ENCODE measurements at regions not wholly inside any gene's neighbourhood (a gene's known extent, or its start where the extent isn't known, plus 50 kb on each side); places are given as distances from the start of the nearest gene placed in this dataset.

- Histone ChIP-seq H3K4me2 (ENCODE audit: low read length) (no peak overlapping the region), H3K36me3 (ENCODE audit: insufficient read depth, low read length) (no peaks in the 10 kb centered on the region), H3F3A (ENCODE audit: insufficient read depth, low read length, poor library complexity, severe bottlenecking) (no peaks in the 10 kb centered on the region), H3K27me3 (ENCODE audit: insufficient read depth, low read depth, low read length) (no peaks in the 10 kb centered on the region), H3K9ac (ENCODE audit: low read length) (no peak overlapping the region), H3K9me3 (ENCODE audit: low read length) (no peaks in the 10 kb centered on the region), H3K9me2 (ENCODE audit: insufficient read depth, low read length) (no peaks in the 10 kb centered on the region), H3K4me3 (ENCODE audit: low read length) (no peak overlapping the region), H2AFZ (ENCODE audit: low read depth, low read length) (no peak overlapping the region), H3K79me2 (replicated peaks; ENCODE audit: insufficient read depth, low read length) (no peaks in the 10 kb centered on the region), H3K27ac (ENCODE audit: low read length) (no peak overlapping the region), H4K20me1 (ENCODE audit: insufficient read depth) (no peaks in the 10 kb centered on the region)
- TF ChIP-seq, protein P1, sequence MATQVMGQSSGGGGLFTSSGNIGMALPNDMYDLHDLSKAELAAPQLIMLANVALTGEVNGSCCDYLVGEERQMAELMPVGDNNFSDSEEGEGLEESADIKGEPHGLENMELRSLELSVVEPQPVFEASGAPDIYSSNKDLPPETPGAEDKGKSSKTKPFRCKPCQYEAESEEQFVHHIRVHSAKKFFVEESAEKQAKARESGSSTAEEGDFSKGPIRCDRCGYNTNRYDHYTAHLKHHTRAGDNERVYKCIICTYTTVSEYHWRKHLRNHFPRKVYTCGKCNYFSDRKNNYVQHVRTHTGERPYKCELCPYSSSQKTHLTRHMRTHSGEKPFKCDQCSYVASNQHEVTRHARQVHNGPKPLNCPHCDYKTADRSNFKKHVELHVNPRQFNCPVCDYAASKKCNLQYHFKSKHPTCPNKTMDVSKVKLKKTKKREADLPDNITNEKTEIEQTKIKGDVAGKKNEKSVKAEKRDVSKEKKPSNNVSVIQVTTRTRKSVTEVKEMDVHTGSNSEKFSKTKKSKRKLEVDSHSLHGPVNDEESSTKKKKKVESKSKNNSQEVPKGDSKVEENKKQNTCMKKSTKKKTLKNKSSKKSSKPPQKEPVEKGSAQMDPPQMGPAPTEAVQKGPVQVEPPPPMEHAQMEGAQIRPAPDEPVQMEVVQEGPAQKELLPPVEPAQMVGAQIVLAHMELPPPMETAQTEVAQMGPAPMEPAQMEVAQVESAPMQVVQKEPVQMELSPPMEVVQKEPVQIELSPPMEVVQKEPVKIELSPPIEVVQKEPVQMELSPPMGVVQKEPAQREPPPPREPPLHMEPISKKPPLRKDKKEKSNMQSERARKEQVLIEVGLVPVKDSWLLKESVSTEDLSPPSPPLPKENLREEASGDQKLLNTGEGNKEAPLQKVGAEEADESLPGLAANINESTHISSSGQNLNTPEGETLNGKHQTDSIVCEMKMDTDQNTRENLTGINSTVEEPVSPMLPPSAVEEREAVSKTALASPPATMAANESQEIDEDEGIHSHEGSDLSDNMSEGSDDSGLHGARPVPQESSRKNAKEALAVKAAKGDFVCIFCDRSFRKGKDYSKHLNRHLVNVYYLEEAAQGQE (IDR thresholded peaks at IDR 0.05; ENCODE audit: borderline replicate concordance) = no peak
- TF ChIP-seq EP300 (conservative IDR thresholded peaks at IDR 0.05; ENCODE audit: poor library complexity, severe bottlenecking) = no peak
- no peak for TF ChIP-seq CTCF (IDR thresholded peaks at IDR 0.05; ENCODE audit: poor library complexity, severe bottlenecking)
- no peak for TF ChIP-seq RAD21 (conservative IDR thresholded peaks at IDR 0.05)
- TF ChIP-seq TAF1 (IDR thresholded peaks at IDR 0.05; ENCODE audit: low read depth) = no peak
- TF ChIP-seq EZH2 (IDR thresholded peaks at IDR 0.05; ENCODE audit: borderline replicate concordance, insufficient read depth, low read length, poor library complexity, severe bottlenecking) = no peak
- TF ChIP-seq MXI1 (conservative IDR thresholded peaks at IDR 0.05; ENCODE audit: poor library complexity, severe bottlenecking) = no peak
- TF ChIP-seq POLR2AphosphoS5 (IDR thresholded peaks at IDR 0.05) = no peak
- no peak for TF ChIP-seq SMC3 (conservative IDR thresholded peaks at IDR 0.05; ENCODE audit: poor library complexity)
These were observed 583.7 kb upstream of the ADGRL2 start for GRCh38 chr1:81217058-81217457.

GRCh38 chr1:81213279-81213678 is 587.5 kb upstream of the ADGRL2 start:
- TF ChIP-seq CTCF (IDR thresholded peaks at IDR 0.05; ENCODE audit: poor library complexity, severe bottlenecking) (no peak), EZH2 (IDR thresholded peaks at IDR 0.05; ENCODE audit: borderline replicate concordance, insufficient read depth, low read length, poor library complexity, severe bottlenecking) (no peak), TAF1 (IDR thresholded peaks at IDR 0.05; ENCODE audit: low read depth) (no peak), SMC3 (conservative IDR thresholded peaks at IDR 0.05; ENCODE audit: poor library complexity) (no peak), EP300 (conservative IDR thresholded peaks at IDR 0.05; ENCODE audit: poor library complexity, severe bottlenecking) (no peak)
- TF ChIP-seq, protein P1 (IDR thresholded peaks at IDR 0.05; ENCODE audit: borderline replicate concordance) = no peak
- Histone ChIP-seq H3K79me2 (replicated peaks; ENCODE audit: insufficient read depth, low read length) (no peaks in the 10 kb centered on the region), H3K27ac (ENCODE audit: low read length) (no peak overlapping the region), H2AFZ (ENCODE audit: low read depth, low read length) (no peak overlapping the region), H3K9me2 (ENCODE audit: insufficient read depth, low read length) (no peaks in the 10 kb centered on the region), H3K4me2 (ENCODE audit: low read length) (no peak overlapping the region), H3F3A (ENCODE audit: insufficient read depth, low read length, poor library complexity, severe bottlenecking) (no peaks in the 10 kb centered on the region), H4K20me1 (ENCODE audit: insufficient read depth) (no peaks in the 10 kb centered on the region), H3K36me3 (ENCODE audit: insufficient read depth, low read length) (no peaks in the 10 kb centered on the region), H3K9ac (ENCODE audit: low read length) (no peak overlapping the region), H3K9me3 (ENCODE audit: low read length) (no peaks in the 10 kb centered on the region), H3K27me3 (ENCODE audit: insufficient read depth, low read depth, low read length) (no peaks in the 10 kb centered on the region), H3K4me3 (ENCODE audit: low read length) (no peak overlapping the region)

All from neural cell (in vitro differentiated cells).